ENCODE measurements at regions not wholly inside any gene's neighbourhood (a gene's known extent, or its start where the extent isn't known, plus 50 kb on each side); places are given as distances from the start of the nearest gene placed in this dataset.

- DNase-seq (ENCODE audit: low read depth in 2 of 3, low spot score in 1 of 3), result no peak
These were observed 84.4 kb upstream of the SYPL1 start for GRCh38 chr7:106196460-106197021.

DNA sequence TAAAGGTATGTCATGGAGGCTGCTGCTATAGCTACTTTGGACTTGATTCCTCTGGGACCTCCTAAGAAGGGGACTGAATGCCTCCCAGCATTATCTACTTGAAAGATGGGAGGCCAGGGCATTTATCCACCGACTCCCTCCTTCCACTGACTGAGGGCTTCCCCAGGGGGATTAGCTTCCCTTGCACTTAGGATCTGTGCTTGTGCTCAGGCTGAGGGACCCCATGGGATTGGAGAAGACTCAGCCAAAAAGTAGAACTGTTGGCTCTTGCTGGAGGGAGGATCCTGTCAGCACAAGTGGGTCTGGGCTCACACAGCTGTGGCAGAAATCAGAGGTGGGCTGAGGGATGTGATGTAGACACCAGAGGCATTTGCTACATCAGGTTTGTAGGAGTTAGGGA, 81.5 kb upstream of the SYPL1 start:
- DNase-seq (ENCODE audit: low read depth in 2 of 3, low spot score in 1 of 3), result no peak

GRCh38 chr7:106190589-106191330, 78.6 kb upstream of the SYPL1 start:
- no peak for DNase-seq (ENCODE audit: low read depth in 2 of 3, low spot score in 1 of 3)

- no peak for DNase-seq (ENCODE audit: low read depth in 2 of 3, low spot score in 1 of 3)
These were observed 75.7 kb upstream of the SYPL1 start for GRCh38 chr7:106187613-106188350.

DNA sequence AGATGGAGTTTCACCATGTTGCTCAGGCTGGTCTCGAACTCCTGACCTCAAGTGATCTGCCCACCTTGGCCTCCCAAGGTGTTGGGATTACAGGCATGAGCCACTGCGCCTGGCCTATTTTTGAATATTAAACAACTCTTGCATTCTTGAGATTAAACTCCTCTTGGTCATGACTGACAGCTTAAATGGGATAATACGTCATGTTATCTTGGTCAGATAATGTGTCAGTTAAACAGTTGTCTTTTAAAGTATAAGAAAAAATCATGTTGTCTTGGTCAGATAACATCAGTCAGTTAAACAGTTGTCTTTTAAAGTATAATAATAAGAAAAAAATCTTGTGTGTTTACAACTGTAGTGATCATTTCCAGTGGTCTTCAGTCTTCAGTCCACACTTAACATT, 73.6 kb upstream of the SYPL1 start:
- DNase-seq (ENCODE audit: low read depth in 2 of 3, low spot score in 1 of 3), result no peak

- DNase-seq (ENCODE audit: low read depth in 2 of 3, low spot score in 1 of 3), result no peak
These were observed 71.8 kb upstream of the SYPL1 start for GRCh38 chr7:106183952-106184351.

DNA sequence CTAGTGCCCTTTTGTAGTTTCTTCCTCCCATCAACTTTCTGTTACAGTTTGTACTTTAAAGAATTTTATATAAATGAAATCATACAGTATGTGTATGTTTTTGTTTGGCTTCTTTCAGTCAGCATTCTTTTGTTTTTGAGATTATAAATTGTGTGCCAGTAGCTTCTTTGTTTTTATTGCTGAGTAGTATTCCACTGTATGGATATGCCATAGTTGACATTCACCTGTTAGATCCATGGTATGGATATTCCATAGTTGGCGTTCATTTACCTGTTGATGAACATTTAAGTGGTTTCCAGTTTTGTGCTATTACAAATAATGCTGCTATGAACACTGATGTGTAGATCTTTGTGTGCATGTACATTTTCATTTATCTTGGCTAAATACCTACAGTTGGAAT, 70.8 kb upstream of the SYPL1 start:
- DNase-seq (ENCODE audit: low read depth in 2 of 3, low spot score in 1 of 3), result no peak

DNA sequence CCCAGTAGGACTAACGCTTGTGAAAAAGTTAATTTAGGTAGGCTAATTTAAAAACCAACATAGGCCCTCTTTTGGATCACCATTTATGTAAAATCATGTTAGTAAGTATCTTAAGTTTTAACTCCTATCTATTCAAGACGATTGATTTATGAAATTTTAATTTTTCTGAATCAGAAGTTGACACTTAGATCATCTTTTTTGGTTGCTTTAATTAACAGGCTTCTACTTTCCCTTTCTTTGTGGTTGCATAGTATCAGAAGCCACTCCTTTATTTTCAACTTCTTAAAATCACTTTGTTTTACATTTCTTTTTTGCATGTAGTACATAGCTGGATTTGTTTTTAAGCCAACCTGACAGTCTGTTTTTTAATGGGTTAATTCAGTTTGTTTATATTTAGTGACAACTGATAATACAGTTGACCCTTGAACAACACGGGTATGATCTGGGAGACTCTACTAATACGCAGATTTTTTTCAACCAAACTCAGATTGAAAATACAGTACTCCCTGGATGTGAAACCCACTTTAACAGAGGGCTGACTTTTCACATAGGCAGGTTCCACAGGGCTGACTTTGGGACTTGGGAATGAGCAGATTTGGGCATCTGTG, 69.7 kb upstream of the SYPL1 start:
- DNase-seq (ENCODE audit: low read depth in 2 of 3, low spot score in 1 of 3), result no peak

DNA sequence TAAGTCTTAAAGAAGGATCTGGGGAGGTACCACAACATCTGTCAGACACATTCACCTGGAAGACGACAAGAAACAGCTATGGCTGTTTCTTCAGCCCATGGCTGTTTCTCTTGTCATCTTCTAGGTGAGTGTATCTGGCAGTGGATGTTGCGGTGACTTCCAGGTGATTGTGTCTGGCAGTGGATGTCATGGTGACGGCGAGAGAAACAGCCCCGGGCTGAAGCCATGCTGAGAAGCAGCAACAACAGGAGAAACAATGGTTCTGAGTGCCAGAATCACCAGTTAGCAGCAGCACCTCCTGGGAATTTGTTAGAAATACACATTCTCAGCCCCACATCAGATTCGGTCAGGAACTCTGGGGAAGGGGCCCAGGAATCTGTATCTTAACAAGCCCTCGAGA, 68.6 kb upstream of the SYPL1 start:
- DNase-seq (ENCODE audit: low read depth in 2 of 3, low spot score in 1 of 3), result no peak

DNA sequence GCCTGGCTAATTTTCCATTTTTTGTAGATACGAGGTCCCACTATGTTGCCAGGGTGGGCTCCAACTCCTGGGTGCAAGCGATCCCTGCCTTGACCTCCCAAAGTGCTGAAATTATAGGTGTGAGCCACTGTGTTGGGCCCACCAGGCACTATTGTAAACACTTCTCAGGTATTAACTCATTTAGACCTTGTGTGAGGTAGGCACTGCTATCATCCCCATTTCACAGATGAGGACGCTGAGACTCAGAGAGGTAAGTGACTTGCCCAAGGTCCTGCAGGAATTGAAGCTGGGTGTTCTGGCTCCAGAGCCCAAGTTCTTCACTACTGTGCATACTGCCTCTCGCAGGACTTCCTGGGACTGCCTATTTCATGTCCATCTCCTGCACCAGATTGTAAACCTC, 67.1 kb upstream of the SYPL1 start:
- no peak for DNase-seq (ENCODE audit: low read depth in 2 of 3, low spot score in 1 of 3)

- no peak for DNase-seq (ENCODE audit: low read depth in 2 of 3, low spot score in 1 of 3)
These were observed 66.6 kb upstream of the SYPL1 start for GRCh38 chr7:106178593-106179134.

DNA sequence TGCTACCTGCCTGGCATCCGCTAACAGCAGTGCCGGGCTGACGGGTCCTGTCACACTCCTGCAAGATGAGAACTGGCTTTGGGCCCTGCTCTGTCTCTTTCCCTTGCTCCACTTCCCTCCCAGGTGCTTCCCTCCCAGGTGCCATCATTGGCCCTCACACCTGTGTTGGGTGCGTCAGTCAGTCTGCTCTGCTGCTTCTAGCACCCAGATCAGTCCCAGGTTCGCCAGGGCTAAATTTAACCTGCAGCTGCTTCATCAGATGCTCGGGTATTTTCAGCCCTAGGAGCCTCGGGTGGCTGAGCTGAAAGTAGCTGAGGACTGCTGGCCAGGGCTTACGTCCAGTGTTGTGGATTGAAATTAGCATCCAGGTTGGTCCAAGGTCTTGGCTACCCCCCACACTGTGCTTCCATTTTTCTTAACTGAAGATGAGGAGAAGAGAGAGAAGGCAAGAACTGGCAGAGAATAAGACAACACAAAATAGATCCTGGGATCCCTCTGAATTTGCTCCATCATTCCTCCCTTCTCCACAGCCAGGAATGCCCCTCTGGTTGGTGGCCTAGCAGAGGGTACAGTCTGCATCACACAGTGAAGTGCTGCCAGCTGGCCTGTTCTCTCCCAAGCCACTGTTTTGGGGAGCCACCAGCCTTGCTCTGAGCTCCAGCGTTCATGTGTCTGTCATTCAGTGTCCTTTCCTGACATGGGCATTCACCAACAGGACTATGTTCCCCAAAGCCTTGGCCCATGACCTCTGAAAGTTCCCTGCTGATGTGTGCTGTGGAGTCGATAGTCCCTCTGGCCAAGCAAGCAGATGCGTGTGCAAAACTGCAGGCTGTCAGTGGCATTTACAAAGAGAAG, 65.9 kb upstream of the SYPL1 start:
- no peak for DNase-seq (ENCODE audit: low read depth in 2 of 3, low spot score in 1 of 3)

DNA sequence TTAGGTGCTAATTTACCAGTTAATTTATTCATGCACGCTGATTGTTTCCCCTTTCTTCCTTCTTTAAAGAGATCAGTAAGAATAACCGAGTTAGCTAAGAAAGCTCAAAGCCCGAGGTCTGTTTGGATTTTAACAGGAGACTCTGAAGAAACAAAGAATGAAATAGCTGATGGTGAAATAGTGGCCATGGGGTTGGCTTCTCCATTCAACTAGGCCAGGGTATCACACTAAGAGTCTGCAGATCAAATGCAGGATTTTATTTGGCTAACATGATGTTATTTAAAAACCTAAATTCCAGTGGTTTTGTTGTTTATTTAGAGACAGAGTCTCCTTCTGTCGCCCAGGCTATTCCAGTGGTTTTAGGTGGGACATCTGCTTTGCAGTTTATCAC, 65.2 kb upstream of the SYPL1 start:
- DNase-seq (ENCODE audit: low read depth in 2 of 3, low spot score in 1 of 3), result no peak

GRCh38 chr7:106176414-106177299, 64.5 kb upstream of the SYPL1 start:
- DNase-seq (ENCODE audit: low read depth in 2 of 3, low spot score in 1 of 3), result peak; percentile 52 to 71 (median 58)

DNA sequence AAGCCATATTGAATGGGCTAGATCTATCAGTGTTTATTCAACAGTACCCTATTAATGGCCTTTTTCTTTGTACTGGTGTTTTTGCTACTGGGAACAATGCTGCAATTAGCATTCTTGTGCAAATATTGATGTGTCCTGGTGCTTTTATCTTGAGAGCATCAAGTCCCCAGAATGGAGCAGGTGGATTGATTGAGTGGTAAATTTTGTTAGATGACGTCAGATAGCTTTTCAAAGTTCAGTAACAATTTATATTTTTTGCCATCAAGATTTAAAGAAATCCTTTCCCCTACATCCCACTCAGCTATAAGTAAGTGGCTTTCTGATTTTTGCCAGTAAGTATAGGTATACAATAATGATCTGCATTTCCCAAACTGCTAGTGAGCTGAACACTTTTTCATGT, 63.4 kb upstream of the SYPL1 start:
- DNase-seq (ENCODE audit: low read depth in 2 of 3, low spot score in 1 of 3), result no peak

DNA sequence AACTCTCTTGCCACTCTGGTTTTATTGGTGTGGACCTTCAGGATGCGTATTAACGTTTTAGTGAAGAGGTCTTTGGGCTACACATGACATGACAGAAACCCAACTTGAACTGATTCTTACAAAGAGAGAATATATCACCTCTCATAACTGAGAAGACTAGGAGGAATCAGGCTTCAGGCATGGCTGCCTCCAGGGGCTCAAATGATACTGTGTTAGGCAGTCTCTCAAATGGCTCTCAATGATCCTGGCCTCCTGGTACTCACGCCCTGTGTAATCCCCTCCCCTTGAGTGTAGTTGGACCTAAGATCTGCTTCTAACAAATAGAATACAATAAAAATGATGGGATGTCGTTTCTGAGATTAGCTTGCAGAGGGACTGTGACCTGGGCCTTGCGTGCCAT, 58.5 kb upstream of the SYPL1 start:
- DNase-seq (ENCODE audit: low read depth in 2 of 3, low spot score in 1 of 3), result no peak

GRCh38 chr7:106169821-106170610, 57.9 kb upstream of the SYPL1 start:
- no peak for DNase-seq (ENCODE audit: low read depth in 2 of 3, low spot score in 1 of 3)

GRCh38 chr7:106167439-106168136, 55.5 kb upstream of the SYPL1 start:
- no peak for DNase-seq (ENCODE audit: low read depth in 2 of 3, low spot score in 1 of 3)

All from stimulated activated CD4-positive, alpha-beta T cell treated with anti-CD3 and anti-CD28 coated beads, Interleukin-12 subunit alpha, Interleukin-12 subunit beta, amount 100 ng/mL, for 48 hours (primary cell).